Occipital lobe (tissue), 1 donor: ENCODE measurements at regions not wholly inside any gene's neighbourhood (a gene's known extent, or its start where the extent isn't known, plus 50 kb on each side); places are given as distances from the start of the nearest gene placed in this dataset.

Experiments used
- DNase-seq: peaks from one replicate; lab custom pipeline; 2025; lab: John Stamatoyannopoulos, UW

DNA sequence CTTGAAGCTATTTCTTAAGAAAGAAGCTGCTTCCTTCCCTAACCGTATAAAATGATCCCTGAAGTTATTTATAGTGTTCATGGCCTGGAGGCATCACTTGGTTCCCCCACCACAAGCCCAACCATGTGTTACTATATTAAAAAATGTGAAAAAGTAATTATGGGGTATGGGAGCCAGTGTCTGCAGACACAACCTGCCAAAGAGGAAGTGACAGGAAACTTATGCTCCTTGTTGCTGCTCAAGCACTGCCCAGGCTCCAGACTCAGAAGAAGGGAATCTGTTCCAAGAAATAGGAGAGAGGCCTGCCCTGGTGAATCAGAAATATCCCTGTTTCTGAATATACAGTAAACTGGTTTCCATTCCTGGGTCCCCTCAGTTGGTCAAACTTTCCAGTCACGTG lies 217.2 kb upstream of the BMP4 start:
- no peak for DNase-seq

DNA sequence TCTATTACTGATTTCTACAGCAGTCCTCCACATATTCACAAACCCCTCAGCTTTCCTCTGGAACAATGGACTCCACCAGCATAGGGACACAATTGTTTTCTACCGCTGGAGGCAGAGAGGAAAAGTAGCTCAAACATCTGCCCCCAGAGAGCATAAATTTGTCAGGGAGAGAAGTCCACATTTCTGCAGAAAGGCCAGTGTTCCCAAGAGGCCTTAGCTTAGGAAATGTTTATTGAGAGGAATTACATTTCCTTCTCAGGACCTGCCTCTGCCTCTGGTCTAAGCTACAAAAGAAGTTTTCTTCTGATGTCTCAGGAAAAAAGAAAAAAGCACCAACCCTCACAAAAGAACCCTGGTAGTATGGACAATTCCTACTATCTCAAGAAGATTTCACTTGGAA lies 217.8 kb upstream of the BMP4 start:
- DNase-seq, result no peak

DNA sequence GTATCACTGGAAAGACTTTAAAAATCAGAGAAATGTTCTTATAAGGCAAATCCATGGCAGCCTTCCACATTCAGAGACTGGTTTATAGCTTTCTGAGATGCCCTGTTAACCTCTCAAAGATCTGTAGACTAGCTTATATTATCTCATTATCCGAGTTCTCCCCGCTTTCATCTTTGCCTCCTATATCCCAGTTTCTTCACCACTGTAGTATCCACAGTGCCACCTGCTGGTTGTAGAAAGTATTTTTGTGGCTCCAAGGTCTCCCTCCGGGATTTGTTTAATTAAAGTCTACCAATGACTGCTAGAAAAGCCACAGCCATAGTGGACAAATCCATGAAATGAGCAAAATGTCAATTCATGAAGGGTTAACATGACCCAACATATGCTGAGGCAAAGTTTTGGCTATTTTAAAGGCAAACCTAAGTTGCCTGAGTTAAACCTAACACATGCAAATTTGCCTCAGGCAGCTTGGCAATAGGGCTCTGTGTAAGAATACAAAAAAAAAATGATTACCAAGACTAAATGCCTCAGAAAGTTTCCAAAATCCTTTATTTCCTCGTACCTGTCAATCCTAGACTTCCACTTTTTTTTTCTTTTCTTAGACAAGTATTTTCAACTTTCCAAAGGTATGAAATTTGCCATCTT lies 218.8 kb upstream of the BMP4 start:
- DNase-seq, result peak; percentile 26

DNA sequence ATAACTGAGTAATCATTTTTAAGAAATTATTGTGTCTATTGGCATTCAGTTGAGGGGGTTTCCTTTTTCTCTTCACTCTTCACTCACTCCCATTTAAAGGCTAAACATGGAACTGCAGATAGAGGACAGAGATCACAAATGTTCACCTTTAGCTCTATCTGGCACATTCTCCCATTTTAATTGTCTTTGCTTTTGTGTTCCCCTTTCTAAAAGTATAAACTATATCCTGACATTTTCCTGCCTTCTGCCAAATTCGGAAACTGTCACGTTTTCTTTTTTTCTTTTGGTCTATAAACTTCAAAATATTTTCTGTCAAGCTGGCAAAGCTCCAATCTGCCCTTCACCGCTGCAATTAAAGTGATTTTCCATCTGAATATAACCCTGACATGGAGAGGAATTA lies 219.8 kb upstream of the CDKN3 start:
- DNase-seq, result no peak

DNA sequence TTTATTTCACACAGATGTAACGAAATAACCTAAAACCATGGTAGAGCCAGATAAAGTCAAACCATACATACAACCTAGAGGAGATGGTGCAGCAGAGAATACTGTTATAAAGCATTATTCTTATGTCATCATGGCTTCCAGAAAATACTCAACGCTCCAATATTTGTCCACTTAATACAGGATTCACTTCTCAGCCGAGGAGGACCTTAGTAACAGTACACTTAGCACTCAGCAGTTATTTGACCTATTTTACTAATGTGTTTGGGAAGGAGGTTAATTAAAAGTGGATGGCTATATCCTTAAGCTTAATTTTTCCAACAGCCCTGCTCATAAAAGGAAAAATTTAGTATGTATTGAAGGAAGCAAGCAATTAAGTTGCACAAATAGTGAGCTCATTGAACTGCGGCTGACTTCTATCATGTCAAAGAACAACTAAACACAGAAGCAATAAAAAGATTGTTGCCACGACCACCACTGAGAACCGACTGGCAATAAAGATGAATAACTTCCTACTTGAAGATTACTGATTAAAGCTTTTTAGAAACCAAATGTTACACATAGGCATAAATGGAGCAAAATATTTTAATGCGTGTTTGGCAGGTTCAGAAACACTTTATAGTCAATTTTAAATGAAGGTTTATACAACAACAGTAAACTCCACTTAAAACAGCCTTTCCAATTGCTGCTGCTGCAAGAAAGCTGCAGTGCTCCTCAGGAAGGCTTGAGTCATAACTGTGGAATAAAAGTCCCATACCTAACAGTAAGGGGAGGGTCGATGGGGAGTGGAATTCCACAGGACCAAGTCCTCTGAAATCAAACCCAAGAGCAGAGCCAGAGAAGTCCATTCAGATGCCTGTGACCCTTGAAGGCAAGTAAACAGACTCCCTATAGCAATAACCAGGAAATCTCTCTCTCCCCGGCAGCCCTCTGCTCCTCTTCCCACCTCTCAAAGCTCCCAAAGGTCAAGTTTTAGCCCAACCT lies 218.9 kb upstream of the CDKN3 start:
- no peak for DNase-seq

DNA sequence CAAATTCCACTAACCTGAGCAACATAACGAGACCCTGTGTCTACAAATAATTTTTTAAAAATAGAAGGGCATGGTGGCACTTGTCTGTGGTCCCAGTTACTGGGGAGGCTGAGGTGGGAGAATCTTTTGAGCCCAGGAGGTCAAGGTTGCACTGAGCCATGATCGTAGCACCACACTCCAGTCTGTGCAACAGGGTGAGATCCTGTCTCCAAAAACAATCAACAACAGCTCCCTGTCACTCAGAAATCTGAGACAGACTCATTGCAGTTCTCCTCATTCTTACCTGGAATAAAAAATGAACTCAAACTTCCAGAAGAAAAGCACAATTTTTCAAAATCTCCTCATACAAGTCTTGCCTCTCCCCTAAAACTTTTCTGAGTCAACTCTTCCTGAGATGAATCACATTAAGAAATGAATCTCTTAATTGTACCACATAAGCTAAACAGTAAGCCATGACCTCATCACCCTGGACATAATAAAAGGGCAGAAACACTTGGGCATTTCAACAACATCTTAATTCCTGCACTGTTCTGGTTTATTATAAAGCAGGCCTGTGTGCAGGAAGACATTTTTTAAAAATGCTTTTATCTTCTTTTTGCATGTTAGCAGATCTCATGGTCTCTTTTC lies 214.3 kb upstream of the CDKN3 start:
- no peak for DNase-seq

DNA sequence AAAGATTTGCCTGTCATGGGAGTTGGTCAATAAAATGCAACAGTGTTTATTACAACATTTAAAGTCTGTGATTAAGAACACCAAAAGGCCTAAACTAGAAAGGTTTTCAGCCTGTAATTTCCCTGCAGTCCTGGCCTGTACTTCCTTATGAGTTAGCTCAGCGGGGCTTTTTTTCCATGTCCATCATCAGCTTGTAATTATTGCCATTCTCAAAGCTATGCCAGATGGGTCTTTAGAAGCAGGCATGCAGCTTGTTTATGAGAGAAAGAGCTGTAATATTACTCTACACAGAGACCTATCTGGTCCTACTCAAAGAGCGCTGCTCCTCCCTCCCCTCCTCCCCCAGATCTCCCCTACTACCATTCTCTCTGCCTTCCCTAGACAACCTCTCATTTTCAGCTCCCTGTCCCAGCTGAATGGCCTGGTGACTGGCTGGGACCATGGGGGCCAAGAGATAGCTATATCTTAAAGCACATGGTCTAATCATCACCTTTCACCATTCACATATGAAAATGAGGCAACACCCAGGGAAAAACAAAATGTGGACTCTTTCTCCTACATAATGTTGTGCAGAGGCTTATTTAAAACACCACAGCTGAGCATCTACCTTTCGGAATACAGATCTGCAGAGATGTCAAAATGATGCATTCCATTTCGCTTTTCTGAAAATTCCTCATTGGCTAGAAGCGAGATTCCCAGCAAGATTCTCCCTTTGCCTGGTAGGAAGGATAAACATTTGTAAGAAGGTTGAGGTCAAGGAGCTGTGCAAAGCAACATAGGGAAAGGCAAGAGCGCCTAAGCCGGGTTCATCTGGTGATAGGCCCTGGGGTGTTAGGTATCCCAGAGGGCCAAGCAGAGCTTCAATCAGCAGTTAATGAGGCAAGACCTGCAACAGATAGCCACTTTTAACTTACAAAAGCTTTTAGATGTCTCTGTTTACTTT lies 209.7 kb upstream of the CDKN3 start:
- no peak for DNase-seq

DNA sequence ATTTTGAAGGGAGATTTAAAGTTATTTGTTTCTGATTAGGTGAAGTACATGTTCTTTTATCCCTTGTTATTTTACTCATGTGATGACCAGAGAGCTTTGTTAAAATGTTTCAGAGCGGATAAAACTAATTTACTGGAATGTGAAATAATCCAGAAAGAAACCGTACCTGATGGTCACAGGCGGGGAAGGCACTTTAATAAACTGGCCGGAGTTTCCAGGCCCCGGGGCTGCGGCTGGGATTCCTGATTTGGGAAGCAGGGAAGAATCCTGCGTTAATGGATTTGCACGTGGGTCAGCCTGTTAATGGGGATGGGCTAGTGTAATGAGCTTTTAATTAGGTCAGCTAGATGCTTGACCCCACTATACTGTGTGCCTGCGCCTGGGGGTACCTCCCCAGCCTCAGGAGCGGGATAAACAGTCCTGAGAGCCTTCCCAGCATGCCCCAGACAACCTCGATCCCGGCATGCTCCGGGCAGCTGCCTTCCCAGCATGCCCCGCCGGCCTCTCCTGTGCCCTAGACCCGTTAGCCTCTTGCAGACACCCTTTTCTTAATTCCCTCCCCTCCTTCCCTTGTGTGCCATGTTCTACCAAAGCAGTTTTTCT lies 208.6 kb upstream of the CDKN3 start:
- DNase-seq, result no peak

DNA sequence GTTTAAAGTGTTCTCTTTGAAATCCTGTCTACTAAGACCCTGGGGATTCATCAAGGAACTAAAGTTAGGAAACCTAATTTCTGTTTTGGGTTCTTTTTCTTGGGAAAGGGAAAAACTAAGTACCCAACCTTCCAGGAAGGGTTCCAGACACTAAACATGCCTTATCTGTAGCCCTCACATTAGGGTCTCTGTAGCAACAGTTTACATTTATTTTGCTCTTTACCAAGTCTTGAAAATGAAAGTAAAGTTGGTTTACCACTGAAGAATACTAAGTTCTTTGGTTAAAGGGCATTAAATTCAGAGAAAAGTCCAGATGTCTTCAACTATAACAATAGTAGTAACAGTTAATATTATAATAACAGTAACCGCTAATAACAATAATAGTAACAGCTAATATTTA lies 207.5 kb upstream of the CDKN3 start:
- no peak for DNase-seq

DNA sequence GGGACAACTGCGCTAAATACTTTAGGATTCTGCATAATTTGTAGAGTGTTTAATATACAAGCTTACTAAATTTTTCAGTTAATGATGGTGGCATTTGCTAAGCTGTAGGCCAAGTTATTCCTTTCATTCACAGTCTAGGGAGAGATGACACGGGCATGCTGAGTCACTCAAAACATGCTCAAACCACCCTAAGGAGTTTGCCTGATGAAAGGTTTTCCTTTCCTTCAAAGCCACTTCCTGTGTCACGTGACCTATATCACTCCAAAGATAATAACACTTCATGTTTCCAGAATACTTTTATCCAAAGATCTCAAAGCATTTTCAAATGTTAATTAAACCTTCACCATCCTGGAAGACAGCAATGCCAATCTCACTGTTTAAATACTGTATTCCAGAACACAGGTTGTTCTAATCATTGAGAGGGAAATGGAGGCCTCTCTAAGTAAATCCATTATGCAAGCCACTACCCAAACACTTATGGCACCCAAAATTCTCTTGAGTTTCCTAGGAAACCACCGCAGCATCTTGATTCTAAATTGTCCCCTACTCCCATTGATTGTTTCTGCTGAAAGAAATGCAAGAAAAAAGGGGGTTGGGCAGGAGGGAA lies 207.0 kb upstream of the CDKN3 start:
- no peak for DNase-seq

DNA sequence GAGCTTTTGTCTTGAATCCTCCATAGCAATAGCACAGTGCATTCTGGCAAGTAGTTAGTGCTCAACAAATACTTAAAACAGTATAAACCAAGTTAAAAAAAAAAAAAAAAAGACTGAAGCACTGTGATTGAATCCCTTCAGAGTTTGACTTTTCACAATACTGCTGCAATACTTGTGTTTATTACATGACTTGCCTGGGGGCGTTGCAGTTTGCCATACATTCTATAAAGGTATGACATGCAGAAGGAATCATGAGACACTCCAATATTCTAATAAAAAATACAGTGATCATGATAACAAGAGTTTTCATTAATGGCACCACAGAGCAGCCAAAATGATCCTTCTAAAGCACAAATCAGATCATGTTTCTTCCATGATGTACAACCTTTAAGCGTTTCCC lies 205.0 kb upstream of the CDKN3 start:
- no peak for DNase-seq

DNA sequence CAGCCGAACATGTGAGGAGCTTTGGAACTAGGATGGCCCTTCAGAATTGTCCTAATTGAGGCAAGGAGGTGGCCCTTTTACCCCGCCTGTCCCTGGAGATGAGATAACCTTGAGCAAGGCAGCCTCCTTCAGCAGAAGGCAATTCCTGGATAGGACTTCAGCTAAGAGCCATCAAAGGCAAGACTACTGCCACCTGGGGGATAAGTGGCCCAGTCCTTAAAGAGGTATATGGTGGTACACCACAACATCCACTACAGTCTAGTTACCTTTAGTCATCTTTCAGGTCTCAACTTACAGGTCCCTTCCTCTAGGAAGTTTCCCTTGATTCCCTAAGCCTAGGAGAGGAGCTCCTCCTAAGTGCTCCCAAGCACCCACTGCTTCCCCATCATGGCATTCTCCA lies 204.2 kb upstream of the CDKN3 start:
- no peak for DNase-seq

DNA sequence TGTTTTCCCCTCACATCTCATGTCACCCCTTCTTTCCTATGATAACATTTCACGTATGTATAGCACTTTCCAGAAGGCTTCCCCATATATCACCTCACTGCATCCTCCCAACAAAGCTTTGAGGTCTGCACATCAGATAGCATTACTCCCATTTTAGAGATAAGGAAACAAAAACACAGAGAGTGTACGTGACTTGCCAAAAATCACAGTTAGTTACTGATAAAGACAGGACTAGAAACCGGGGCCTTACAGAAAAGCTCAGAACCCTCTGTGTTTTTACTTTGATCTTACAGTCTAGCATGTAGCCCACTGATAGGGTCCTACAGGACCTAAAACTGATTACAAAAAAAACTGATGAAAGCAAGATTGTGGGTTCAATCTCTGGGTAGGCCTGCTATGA lies 202.9 kb upstream of the CDKN3 start:
- DNase-seq, result no peak

DNA sequence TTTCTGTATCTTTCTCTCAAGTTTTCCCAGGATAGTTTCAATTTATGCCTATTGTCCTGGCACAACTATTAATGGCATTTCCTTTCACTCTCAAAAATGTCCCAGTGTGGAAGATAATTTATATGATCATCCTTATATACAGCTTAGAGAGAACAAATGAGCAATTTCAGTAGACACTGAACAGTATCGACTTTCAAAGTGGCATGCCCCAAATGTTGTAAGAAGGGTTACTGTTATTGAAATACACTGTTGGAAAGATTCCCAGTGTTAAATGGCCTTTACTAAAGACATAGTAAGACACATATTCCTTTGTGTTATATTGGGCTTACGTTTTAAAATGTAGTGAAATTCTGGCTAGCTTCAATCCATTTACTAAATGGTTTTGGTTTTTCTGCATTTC lies 202.3 kb upstream of the CDKN3 start:
- DNase-seq, result no peak

DNA sequence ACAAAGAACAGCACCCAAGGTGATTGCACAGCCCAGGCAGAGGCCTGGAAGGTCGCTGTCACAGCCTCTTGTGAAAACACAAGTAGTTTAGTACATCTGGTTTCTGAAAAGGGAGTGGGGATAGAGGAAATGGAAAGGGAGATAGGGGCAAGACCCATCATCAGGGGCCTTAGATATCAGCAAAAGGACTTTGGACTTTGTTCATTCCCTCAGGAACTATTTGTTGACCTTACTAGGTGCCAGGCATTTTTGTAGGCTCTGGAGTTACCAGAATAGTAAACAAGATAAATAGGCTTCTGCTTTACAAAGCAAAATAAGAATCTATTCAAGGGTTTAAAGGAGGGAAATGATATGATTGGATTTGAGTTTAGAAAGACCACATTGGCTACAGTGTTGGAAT lies 199.4 kb upstream of the CDKN3 start:
- no peak for DNase-seq

DNA sequence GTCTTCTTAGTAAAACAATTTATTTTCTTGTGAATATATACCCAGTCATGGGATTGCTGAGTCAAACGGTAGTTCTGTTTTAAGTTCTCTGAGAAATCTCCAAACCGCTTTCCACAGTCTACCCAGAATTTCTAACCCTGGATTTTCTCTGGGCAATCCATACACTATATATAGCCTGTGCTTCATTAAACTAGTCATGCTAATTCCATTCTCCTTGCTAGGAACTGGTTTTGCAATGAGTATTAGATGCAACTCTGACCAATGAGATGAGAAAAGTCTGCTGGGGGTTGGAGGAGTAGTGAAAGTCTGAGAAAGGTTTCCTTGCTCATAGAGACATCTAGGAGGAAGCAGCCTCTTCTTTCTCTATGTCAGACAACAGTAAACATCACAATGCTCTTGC lies 196.1 kb upstream of the CDKN3 start:
- no peak for DNase-seq

DNA sequence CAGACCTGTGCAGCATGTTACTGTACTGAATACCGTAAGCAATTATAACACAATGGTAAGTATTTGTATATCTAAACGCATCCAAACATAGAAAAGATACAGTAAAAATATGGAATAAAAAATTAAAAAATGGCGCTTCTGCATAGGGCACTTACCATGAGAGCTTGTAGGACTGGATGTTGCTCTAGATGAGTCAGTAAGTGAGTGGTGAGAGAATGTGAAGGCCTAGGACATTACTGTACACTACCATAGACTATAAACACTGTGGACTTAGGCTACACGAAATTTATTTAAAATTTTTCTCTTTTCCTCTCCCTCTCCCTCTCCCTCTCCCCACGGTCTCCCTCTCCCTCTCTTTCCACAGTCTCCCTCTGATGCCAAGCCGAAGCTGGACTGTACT lies 194.5 kb upstream of the CDKN3 start:
- DNase-seq, result no peak

DNA sequence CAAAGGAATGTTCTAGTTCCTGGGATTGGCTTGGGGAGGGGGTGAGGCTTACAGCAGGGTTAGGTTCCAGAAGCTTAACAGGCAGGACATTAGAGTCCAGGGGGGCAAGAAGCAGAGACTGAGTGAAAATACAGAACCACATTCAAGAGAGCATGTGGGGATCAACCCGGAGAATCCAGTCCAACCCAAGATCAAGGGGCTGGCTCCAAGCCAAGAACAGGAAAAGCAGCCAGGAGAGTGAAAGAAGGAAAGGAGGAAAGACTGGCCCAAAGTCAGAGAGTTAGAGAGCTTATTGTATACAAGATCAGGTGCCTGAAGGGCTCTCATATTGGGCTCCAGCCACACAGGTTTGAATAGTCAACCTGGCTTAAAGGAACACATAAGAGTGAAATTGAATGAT lies 190.3 kb upstream of the CDKN3 start:
- no peak for DNase-seq

DNA sequence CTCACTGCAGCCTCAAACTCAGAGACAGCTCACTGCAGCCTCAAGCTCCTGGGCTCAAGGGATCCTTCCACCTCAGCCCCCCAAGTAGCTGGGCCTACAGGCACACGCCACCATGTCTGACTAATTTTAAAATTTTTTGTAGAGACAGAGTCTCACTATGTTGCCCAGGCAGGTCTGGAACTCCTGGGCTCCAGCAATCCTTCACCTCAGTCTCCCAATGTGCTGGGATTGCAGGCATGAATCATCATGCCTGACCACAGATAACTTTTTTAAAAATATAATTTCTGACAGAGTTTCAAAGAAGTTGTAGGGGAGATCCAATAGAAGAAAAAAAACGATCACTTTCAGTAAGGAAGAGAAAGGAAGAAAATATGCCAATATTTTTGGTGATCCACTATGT lies 189.7 kb upstream of the CDKN3 start:
- DNase-seq, result no peak
